Lung (tissue), 11 donors: ENCODE measurements at regions not wholly inside any gene's neighbourhood (a gene's known extent, or its start where the extent isn't known, plus 50 kb on each side); places are given as distances from the start of the nearest gene placed in this dataset.

Experiments used
- ATAC-seq: fragments of 200-7000 bp; cut with Tn5 transposase; one replicate; pipeline ENCODE4 v1.9.1; 2020; ENCODE audit warnings: moderate number of reproducible peaks; ENCODE audit not compliant: insufficient read depth, low FRiP score
- DNase-seq, 3 donors: peaks; one replicate each; pipeline ENCODE4 v3.0.0-alpha.2; 2013 to 2017
- H3K27ac ChIP-seq, 2 donors: one replicate each; pipeline ENCODE4 v1.5.1; 2013; ENCODE audit warnings: mild to moderate bottlenecking in 2 of 2, moderate library complexity in 2 of 2, control low read depth in 1 of 2, inconsistent platforms in 1 of 2, low read depth in 1 of 2, low read length in 1 of 2
- H3K27me3 ChIP-seq, 3 donors: one replicate each; pipeline ENCODE4 v1.5.1; 2013; ENCODE audit warnings: low read length in 2 of 3; ENCODE audit not compliant: control insufficient read depth in 3 of 3, insufficient read depth in 3 of 3
- H3K36me3 ChIP-seq, 4 donors: one replicate each; pipeline ENCODE4 v1.5.1; 2013; ENCODE audit warnings: low read length in 4 of 4, mild to moderate bottlenecking in 1 of 4, moderate library complexity in 1 of 4; ENCODE audit not compliant: control insufficient read depth in 4 of 4, insufficient read depth in 4 of 4
- H3K4me1 ChIP-seq, 5 donors: one replicate each; pipeline ENCODE4 v1.5.1; 2013; ENCODE audit warnings: low read length in 5 of 5, mild to moderate bottlenecking in 2 of 5, moderate library complexity in 1 of 5; ENCODE audit not compliant: control insufficient read depth in 5 of 5, insufficient read depth in 5 of 5
- H3K4me3 ChIP-seq: one replicate; pipeline ENCODE4 v1.5.1; 2013; ENCODE audit warnings: mild to moderate bottlenecking, control low read depth, moderate library complexity
- H3K9ac ChIP-seq, 2 donors: one replicate each; pipeline ENCODE4 v1.5.1; 2013; ENCODE audit warnings: low read length in 2 of 2, control low read depth in 1 of 2; ENCODE audit not compliant: insufficient read depth in 1 of 2
- H3K9me3 ChIP-seq, 4 donors: one replicate each; pipeline ENCODE4 v1.5.1; 2013; ENCODE audit warnings: low read length in 3 of 4, mild to moderate bottlenecking in 1 of 4, moderate library complexity in 1 of 4; ENCODE audit not compliant: control insufficient read depth in 4 of 4, insufficient read depth in 3 of 4
- CTCF ChIP-seq: IDR thresholded peaks from 2 replicates; pipeline ENCODE4 v1.5.1; 2012; ENCODE audit warnings: mild to moderate bottlenecking; ENCODE audit errors: control extremely low read depth, extremely low read depth
- WGBS, 2 donors: extraction: QIAGEN DNeasy Blood & Tissue Kit; methylation state at CpG; one replicate each; pipeline ENCODE4 v1.1.7; 2013; 5-methylcytosine and 5-hydroxymethylcytosine counted together
- donor health status: control.
- donor health status: control.
- donor health status: Bipolar disorder and iron deficiency.
- donor health status: healthy.
- donor health status: DM: yes; HTN: yes; CAD: no.

- no peak for ATAC-seq
- H3K9me3 ChIP-seq, result no peaks in the 10 kb centered on the region
- TF ChIP-seq CTCF, result no peak
- H3K36me3 ChIP-seq, result no peaks in the 10 kb centered on the region
- H3K4me3 ChIP-seq, result no peak overlapping the region
- H3K27ac ChIP-seq, result peak overlapping the region in 1 of 2 donors; percentile 17
- H3K9ac ChIP-seq, result peak overlapping the region in 1 of 2 donors; percentile 6
- 2 to 8% methylated on average over 11 of the region's 11 CpGs for WGBS, 2 donors
- H3K27me3 ChIP-seq, result no peaks in the 10 kb centered on the region
- peak; percentile 78 to 90 (median 84) for DNase-seq
- peaks cover 0 to 30% (median 14%) of the 10 kb centered on the region in 5 donors for H3K4me1 ChIP-seq
These were observed 120.5 kb upstream of the NCOR2 start for GRCh38 chr12:124687917-124688316.

DNA sequence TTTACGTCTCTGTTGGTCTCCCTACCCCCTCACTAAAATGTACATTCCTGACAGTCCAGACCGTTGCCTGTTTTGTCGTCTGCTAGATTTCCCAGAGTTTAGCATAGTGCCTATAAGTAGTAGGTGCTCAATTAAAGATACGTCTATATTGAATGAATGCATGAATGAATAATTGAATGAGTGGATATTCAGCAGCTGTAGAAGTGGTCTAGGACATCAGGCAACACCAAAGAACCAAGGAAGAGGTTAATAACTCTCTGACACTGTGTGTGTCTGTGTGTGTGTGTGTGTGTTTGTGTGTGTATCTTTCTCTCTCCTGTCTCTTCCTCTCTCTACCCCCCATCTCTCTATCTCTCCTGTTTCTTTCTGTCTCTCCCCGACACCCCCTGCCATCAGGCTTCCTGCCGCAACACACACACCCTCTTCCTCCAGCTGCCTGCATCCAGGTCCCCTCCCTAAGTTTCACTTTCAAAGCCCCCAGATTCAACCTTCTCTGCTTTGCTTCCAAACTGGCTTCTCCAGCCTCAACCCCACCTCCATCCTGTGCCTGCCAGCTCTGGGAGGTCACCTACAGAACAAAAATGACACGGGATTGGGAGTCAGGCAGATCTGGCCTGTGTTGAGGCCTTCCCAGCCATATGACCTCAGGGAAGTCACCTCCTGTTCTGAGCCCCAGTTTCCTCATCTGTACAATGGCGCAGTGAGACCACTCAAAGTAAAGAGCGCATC is 119.9 kb upstream of the NCOR2 start:
- H3K9me3 ChIP-seq, result no peaks in the 10 kb centered on the region
- peak overlapping the region in 1 of 2 donors; percentile 14 for H3K9ac ChIP-seq
- peak overlapping the region in 1 of 2 donors; percentile 17 for H3K27ac ChIP-seq
- 58 to 63% methylated on average over 9 of the region's 9 CpGs for WGBS, 2 donors
- no peak for TF ChIP-seq CTCF
- H3K36me3 ChIP-seq, result no peaks in the 10 kb centered on the region
- H3K4me3 ChIP-seq, result no peak overlapping the region
- no peaks in the 10 kb centered on the region for H3K27me3 ChIP-seq
- ATAC-seq, result no peak
- no peak for DNase-seq
- peaks cover 0 to 30% (median 14%) of the 10 kb centered on the region in 5 donors for H3K4me1 ChIP-seq

DNA sequence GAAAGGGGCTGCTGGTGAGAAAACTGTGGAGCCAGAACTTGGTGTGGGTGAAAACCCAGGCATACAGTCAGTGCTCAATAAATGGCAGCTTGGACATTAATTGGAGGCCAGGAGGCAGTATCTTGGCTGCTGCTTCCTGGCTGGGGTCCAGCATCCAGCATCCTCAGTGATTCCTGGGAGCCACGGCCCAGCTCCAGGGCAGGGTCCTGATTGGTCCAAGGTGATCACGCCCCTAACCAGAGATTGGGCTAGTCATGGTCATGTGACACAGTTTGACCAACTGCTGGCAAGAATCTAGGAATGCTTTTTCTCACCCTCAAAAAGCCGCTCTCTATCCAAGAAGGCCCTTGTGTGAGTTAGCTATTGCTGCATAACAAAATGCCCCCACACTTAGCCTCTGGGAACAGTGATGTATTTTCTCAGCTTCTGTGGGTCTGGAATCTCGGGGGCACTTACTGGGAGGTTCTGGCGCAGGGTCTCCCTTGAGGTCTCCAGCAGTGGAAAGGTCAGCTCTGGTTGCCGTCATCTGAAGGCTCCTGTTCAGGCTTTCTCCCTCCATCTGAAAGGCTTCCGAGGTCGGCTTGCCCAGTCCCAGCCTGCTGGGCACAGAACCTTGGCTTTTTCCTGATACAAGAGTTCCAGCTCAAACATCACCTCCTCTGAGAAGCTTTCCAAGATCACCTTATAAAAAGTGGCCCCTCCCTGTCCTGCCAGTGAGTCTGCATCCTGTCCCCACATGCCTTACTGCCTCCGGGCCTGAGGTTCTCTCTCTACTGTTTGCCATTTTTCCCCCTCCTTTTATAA is 119.2 kb upstream of the NCOR2 start:
- DNase-seq, result no peak
- TF ChIP-seq CTCF, result no peak
- H3K4me3 ChIP-seq, result no peak overlapping the region
- no peaks in the 10 kb centered on the region for H3K27me3 ChIP-seq
- ATAC-seq, result no peak
- H3K36me3 ChIP-seq, result no peaks in the 10 kb centered on the region
- peaks cover 0 to 30% (median 16%) of the 10 kb centered on the region in 5 donors for H3K4me1 ChIP-seq
- no peaks in the 10 kb centered on the region for H3K9me3 ChIP-seq
- H3K27ac ChIP-seq, result peak overlapping the region in 1 of 2 donors; percentile 9
- WGBS, 2 donors, result 90 to 96% methylated on average over 9 of the region's 9 CpGs
- no peak overlapping the region for H3K9ac ChIP-seq
